Calu3 (cell line): ENCODE measurements at regions not wholly inside any gene's neighbourhood (a gene's known extent, or its start where the extent isn't known, plus 50 kb on each side); places are given as distances from the start of the nearest gene placed in this dataset.

ENCODE experiments used
- BruUV-seq: library from RNA; stranded (reverse); fragments of 400-500 nt; replicated peaks from 2 replicates; lab custom pipeline; 2021; lab: Mats Ljungman, UMichigan
- CTCF ChIA-PET: fragments of 300-600 bp; sonication (Branson Sonifier 250); formaldehyde crosslinking; loops from one replicate; lab custom pipeline; 2022; ENCODE audit warnings: antibody characterized with exemption; lab: Charles Lee
- DNase-seq: peaks from one replicate; pipeline ENCODE4 v3.0.0; 2022
- H3K27ac Mint-ChIP-seq: one replicate; pipeline ENCODE4 v1.8.0; 2022; ENCODE audit warnings: mixed read lengths; ENCODE audit not compliant: unreplicated experiment
- H3K27me3 Mint-ChIP-seq: one replicate; pipeline ENCODE4 v1.8.0; 2022; ENCODE audit warnings: mixed read lengths; ENCODE audit not compliant: unreplicated experiment
- H3K36me3 Mint-ChIP-seq: one replicate; pipeline ENCODE4 v1.8.0; 2022; ENCODE audit warnings: mild to moderate bottlenecking, moderate library complexity, mixed read lengths; ENCODE audit not compliant: insufficient read depth, unreplicated experiment
- H3K4me1 Mint-ChIP-seq: one replicate; pipeline ENCODE4 v1.8.0; 2022; ENCODE audit warnings: mild to moderate bottlenecking, low read depth, mixed read lengths; ENCODE audit not compliant: unreplicated experiment
- H3K4me3 Mint-ChIP-seq: one replicate; pipeline ENCODE4 v1.8.0; 2022; ENCODE audit warnings: mild to moderate bottlenecking, low read depth, moderate library complexity, mixed read lengths; ENCODE audit not compliant: unreplicated experiment
- H3K9me3 Mint-ChIP-seq: one replicate; pipeline ENCODE4 v1.8.0; 2022; ENCODE audit warnings: low read depth, mixed read lengths; ENCODE audit not compliant: unreplicated experiment
- intact Hi-C: fragments of 100-400 bp; cut with micrococcal nuclease; formaldehyde crosslinking; loops from one replicate; pipeline ENCODE4 v1.10.0; 2022; ENCODE audit not compliant: unreplicated experiment
- TF ChIP-seq, protein P1 (sequence below): fragments of 200-600 bp; IDR thresholded peaks from one replicate; pipeline ENCODE4 v1.8.0; 2022; ENCODE audit warnings: antibody characterized with exemption; ENCODE audit not compliant: unreplicated experiment

DNA sequence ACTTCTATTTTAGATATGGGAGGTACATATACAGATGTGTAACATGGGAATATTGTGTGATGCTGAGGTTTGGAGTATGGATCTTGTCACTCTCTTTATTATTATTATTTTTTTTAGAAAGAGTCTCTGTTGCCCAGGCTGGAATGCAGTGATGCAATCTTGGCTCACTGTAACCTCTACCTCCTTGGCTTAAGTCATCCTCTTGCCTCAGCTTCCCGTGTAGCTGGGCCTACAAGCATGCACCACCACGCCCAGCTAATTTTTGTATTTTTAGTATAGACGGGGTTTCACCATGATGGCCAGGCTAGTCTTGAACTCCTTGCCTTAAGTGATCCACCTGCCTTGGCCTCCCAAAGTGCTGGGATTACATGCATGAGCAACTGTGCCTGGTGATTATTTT, 138.4 kb upstream of the SLC28A3 start:
- CTCF ChIA-PET, result no interaction called here
- TF ChIP-seq, protein P1, sequence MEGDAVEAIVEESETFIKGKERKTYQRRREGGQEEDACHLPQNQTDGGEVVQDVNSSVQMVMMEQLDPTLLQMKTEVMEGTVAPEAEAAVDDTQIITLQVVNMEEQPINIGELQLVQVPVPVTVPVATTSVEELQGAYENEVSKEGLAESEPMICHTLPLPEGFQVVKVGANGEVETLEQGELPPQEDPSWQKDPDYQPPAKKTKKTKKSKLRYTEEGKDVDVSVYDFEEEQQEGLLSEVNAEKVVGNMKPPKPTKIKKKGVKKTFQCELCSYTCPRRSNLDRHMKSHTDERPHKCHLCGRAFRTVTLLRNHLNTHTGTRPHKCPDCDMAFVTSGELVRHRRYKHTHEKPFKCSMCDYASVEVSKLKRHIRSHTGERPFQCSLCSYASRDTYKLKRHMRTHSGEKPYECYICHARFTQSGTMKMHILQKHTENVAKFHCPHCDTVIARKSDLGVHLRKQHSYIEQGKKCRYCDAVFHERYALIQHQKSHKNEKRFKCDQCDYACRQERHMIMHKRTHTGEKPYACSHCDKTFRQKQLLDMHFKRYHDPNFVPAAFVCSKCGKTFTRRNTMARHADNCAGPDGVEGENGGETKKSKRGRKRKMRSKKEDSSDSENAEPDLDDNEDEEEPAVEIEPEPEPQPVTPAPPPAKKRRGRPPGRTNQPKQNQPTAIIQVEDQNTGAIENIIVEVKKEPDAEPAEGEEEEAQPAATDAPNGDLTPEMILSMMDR, result no peak
- no peak for DNase-seq
- H3K9me3 Mint-ChIP-seq, result peaks cover 2% of the 10 kb centered on the region
- no peaks in the 10 kb centered on the region for H3K36me3 Mint-ChIP-seq
- H3K27me3 Mint-ChIP-seq, result peaks cover 17% of the 10 kb centered on the region
- intact Hi-C loops, result no loop called here
- no peaks in the 10 kb centered on the region for H3K4me1 Mint-ChIP-seq
- no peak overlapping the region for H3K27ac Mint-ChIP-seq
- no peak overlapping the region for H3K4me3 Mint-ChIP-seq
- no TSS peak for BruUV-seq

DNA sequence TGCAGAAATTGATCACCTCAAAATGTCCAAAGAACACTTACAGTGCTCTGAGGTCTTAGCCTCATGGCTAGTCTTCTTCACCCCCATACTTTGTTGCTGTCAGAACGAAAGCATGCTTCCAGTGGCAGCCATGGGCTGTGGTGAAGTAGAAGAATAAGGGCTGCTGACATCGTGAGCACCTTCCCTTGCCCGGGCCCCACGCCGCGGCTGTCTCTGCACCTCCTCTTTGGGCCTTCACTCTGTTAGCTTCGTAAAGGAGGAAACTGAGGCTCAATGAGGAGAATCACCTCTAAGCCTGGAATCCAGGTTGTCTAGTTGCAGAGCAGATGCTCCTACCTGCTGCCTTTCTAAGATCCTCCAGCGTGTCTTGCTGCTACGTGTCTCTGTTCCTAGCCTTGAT, 139.5 kb upstream of the SLC28A3 start:
- H3K36me3 Mint-ChIP-seq, result no peaks in the 10 kb centered on the region
- CTCF ChIA-PET, result no interaction called here
- DNase-seq, result no peak
- peaks cover 12% of the 10 kb centered on the region for H3K27me3 Mint-ChIP-seq
- H3K27ac Mint-ChIP-seq, result no peak overlapping the region
- H3K4me3 Mint-ChIP-seq, result no peak overlapping the region
- H3K9me3 Mint-ChIP-seq, result no peaks in the 10 kb centered on the region
- H3K4me1 Mint-ChIP-seq, result no peaks in the 10 kb centered on the region
- BruUV-seq, result no TSS peak
- TF ChIP-seq, protein P1, result no peak
- intact Hi-C loops, result no loop called here

DNA sequence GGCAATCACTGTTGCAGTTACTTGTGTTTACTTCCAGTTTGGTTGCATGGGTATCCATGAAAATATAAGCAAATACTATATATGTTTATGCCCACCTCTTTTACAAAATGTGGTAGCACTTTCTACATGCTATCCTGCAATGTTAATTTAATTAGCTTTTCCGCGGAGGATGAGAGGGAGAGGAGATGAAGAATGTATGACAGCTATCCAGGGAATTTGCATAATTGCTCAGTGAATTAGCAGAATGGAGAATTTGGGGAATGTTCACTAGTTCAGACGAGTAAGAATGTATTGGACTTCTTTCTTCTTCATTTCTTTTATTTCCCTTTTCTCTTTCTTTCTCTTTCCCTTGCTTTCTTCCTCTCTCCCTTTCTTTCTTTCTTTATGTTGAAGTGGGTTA, 140.7 kb upstream of the SLC28A3 start:
- H3K27me3 Mint-ChIP-seq, result peaks cover 12% of the 10 kb centered on the region
- no peak for DNase-seq
- H3K27ac Mint-ChIP-seq, result no peak overlapping the region
- H3K4me3 Mint-ChIP-seq, result no peak overlapping the region
- TF ChIP-seq, protein P1, result no peak
- BruUV-seq, result no TSS peak
- H3K9me3 Mint-ChIP-seq, result peaks cover 4% of the 10 kb centered on the region
- intact Hi-C loops, result no loop called here
- H3K4me1 Mint-ChIP-seq, result no peaks in the 10 kb centered on the region
- CTCF ChIA-PET, result no interaction called here
- H3K36me3 Mint-ChIP-seq, result no peaks in the 10 kb centered on the region

DNA sequence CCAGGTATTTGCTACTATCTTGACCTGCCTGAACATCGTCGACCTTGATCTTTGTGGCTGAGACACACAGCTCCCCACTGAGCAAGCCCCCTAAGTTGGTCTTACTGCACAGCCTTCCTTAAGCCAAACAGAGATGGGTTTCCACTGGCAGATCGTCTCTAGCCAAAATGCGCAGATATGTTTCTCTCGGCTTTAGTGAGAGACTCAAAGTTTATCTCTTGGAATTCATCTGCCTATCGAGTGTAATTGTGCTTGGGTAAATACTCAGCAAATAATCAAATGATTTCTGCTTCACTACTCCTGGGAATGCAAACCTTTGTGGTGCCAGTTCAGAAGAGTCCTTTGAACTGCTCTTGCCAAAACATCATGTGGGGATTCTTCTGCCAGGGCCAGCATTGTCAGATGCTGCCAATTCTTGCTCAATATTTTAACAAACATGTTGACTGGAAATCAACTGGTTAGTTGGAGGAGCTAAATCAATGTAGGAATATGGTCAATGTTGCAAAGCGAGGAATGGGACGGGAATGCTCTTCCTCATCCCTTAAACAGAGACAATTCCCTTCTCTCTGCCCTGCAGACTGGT, 141.2 kb upstream of the SLC28A3 start:
- Mint-ChIP-seq H3K9me3 (peaks cover 4% of the 10 kb centered on the region), H3K36me3 (no peaks in the 10 kb centered on the region), H3K4me1 (no peaks in the 10 kb centered on the region), H3K4me3 (no peak overlapping the region), H3K27ac (no peak overlapping the region), H3K27me3 (peaks cover 12% of the 10 kb centered on the region)
- DNase-seq, result no peak
- intact Hi-C loops, result no loop called here
- CTCF ChIA-PET, result no interaction called here
- no TSS peak for BruUV-seq
- TF ChIP-seq, protein P1, result no peak
